ENCODE measurements at regions not wholly inside any gene's neighbourhood (a gene's known extent, or its start where the extent isn't known, plus 50 kb on each side); places are given as distances from the start of the nearest gene placed in this dataset.

- TF ChIP-seq, protein P1, sequence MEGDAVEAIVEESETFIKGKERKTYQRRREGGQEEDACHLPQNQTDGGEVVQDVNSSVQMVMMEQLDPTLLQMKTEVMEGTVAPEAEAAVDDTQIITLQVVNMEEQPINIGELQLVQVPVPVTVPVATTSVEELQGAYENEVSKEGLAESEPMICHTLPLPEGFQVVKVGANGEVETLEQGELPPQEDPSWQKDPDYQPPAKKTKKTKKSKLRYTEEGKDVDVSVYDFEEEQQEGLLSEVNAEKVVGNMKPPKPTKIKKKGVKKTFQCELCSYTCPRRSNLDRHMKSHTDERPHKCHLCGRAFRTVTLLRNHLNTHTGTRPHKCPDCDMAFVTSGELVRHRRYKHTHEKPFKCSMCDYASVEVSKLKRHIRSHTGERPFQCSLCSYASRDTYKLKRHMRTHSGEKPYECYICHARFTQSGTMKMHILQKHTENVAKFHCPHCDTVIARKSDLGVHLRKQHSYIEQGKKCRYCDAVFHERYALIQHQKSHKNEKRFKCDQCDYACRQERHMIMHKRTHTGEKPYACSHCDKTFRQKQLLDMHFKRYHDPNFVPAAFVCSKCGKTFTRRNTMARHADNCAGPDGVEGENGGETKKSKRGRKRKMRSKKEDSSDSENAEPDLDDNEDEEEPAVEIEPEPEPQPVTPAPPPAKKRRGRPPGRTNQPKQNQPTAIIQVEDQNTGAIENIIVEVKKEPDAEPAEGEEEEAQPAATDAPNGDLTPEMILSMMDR (conservative IDR thresholded peaks at IDR 0.05 in 1 of 2, IDR thresholded peaks at IDR 0.05 in 1 of 2; ENCODE audit: low read depth in 1 of 2, low read length in 2 of 2), result no peak
- no peak for TF ChIP-seq EZH2 (IDR thresholded peaks at IDR 0.05; ENCODE audit: low read length, missing control alignments)
Measured at GRCh38 chr3:40756500-40756899, 231.7 kb downstream of the ZNF621 start.

All from fibroblast of lung (primary cell).